HepG2 (cell line): ENCODE measurements at regions not wholly inside any gene's neighbourhood (a gene's known extent, or its start where the extent isn't known, plus 50 kb on each side); places are given as distances from the start of the nearest gene placed in this dataset.

Experiments used
- ATF1 ChIP-seq: IDR thresholded peaks from 2 replicates; pipeline ENCODE4 v1.6.1; 2016; ENCODE audit warnings: mild to moderate bottlenecking, control low read depth
- ELF3 ChIP-seq: IDR thresholded peaks from 2 replicates; pipeline ENCODE4 v1.6.1; 2016; ENCODE audit warnings: missing genetic modification reagents, missing compliant biosample characterization
- KLF11 ChIP-seq: IDR thresholded peaks from 2 replicates; pipeline ENCODE4 v1.6.1; 2016; ENCODE audit warnings: missing compliant biosample characterization
- RAD21 ChIP-seq: fragments of 450-650 bp; formaldehyde crosslinking; IDR thresholded peaks from 2 replicates; pipeline ENCODE4 v1.5.0; 2020; ENCODE audit warnings: mild to moderate bottlenecking
- RFX5 ChIP-seq: IDR thresholded peaks from 2 replicates; pipeline ENCODE4 v1.6.1; 2011; ENCODE audit warnings: low read depth, low read length, improper control_type of control experiment
- SIN3A ChIP-seq: IDR thresholded peaks from 2 replicates; pipeline ENCODE4 v1.6.1; 2011; ENCODE audit warnings: low read depth, mild to moderate bottlenecking, control low read depth, low read length, borderline replicate concordance
- ZFP41 ChIP-seq: sonication (generic); formaldehyde crosslinking; IDR thresholded peaks from 2 replicates; pipeline ENCODE4 v1.4.0; 2020; ENCODE audit warnings: mild to moderate bottlenecking, missing genetic modification reagents, borderline replicate concordance

DNA sequence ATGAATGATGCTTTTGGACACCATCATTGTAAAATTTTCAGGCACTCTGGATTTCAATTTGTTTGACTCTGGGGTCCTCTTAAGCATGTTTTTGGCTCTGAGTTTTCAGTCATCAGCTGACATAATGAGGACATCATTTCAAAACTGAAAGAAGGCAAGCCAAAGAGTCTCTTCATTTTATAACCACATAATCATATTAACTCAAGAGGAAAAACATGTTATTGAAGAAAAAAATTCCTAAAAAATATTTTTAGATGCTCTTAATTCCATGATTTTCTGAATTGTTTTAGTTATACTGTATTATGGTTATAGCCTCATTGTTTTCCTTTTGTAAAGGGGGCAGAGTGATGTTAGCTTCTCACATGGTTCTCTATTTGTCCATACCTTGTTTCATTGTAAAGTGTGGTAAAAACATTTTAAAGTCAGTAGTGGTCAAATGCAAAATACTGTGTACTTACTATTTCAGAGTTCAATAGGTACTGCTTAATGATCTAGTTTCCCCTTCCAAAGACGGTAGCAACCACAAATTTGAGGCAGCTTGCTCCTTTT lies 472.1 kb downstream of the DMRT2 start:
- TF ChIP-seq SIN3A = no peak
- TF ChIP-seq KLF11 (CRISPR knock-in tag) = no peak
- no peak for TF ChIP-seq ATF1 (CRISPR knock-in tag)
- no peak for TF ChIP-seq RFX5
- no peak for TF ChIP-seq ZFP41 (CRISPR knock-in tag)
- TF ChIP-seq RAD21 (CRISPR knock-in tag) = no peak
- TF ChIP-seq ELF3 (CRISPR knock-in tag) = no peak
